OCI-LY7 (cell line): ENCODE measurements at regions not wholly inside any gene's neighbourhood (a gene's known extent, or its start where the extent isn't known, plus 50 kb on each side); places are given as distances from the start of the nearest gene placed in this dataset.

Experiments used
- BruUV-seq: library from RNA; stranded (reverse); fragments of 400-500 nt; replicated peaks from 2 replicates; lab custom pipeline; 2021; lab: Mats Ljungman, UMichigan
- CTCF ChIA-PET: fragments of 300-600 bp; sonication (Branson Sonifier 250); formaldehyde crosslinking; loops from one replicate; lab custom pipeline; 2022; ENCODE audit warnings: antibody characterized with exemption; ENCODE audit not compliant: unreplicated experiment; lab: Charles Lee
- POLR2A ChIA-PET: fragments of 300-600 bp; sonication (Branson Sonifier 250); formaldehyde crosslinking; loops from one replicate; lab custom pipeline; 2022; ENCODE audit warnings: antibody characterized with exemption; lab: Charles Lee
- DNase-seq: peaks from one replicate; pipeline ENCODE4 v3.0.0-alpha.2; 2015; ENCODE audit warnings: low spot score
- H2AFZ ChIP-seq: fragments of 200-600 bp; sonication (generic), shearing (Covaris generic); 2 replicates; pipeline ENCODE4 v1.6.1; 2014; ENCODE audit warnings: mild to moderate bottlenecking, antibody characterized with exemption, low read length, moderate library complexity
- H3K27ac ChIP-seq: fragments of 200-600 bp; sonication (generic); 2 replicates; pipeline ENCODE4 v1.5.1; 2014; ENCODE audit warnings: mixed run types, low read depth, mild to moderate bottlenecking, moderate library complexity, low read length, inconsistent platforms; ENCODE audit not compliant: poor library complexity, severe bottlenecking
- H3K36me3 ChIP-seq: fragments of 200-600 bp; sonication (generic); 2 replicates; pipeline ENCODE4 v1.6.1; 2014; ENCODE audit warnings: mild to moderate bottlenecking, antibody characterized with exemption, low read length, moderate library complexity, mixed read lengths; ENCODE audit not compliant: insufficient read depth
- H3K4me1 ChIP-seq: fragments of 200-600 bp; sonication (generic); 2 replicates; pipeline ENCODE4 v1.5.1; 2014; ENCODE audit warnings: mild to moderate bottlenecking, low read length; ENCODE audit not compliant: insufficient read depth, poor library complexity, severe bottlenecking
- H3K4me2 ChIP-seq: fragments of 200-600 bp; sonication (generic); 2 replicates; pipeline ENCODE4 v1.6.1; 2014; ENCODE audit warnings: mild to moderate bottlenecking, low read length
- H3K4me3 ChIP-seq: fragments of 200-600 bp; sonication (generic); 2 replicates; pipeline ENCODE4 v1.5.1; 2014; ENCODE audit warnings: mild to moderate bottlenecking, low read depth, low read length; ENCODE audit not compliant: poor library complexity, severe bottlenecking
- H3K79me2 ChIP-seq: fragments of 200-600 bp; sonication (generic); 2 replicates; pipeline ENCODE4 v1.6.1; 2016; ENCODE audit warnings: low read depth, mild to moderate bottlenecking, low read length, moderate library complexity, mixed read lengths; ENCODE audit not compliant: insufficient read depth
- H3K9me2 ChIP-seq: fragments of 200-600 bp; sonication (generic); 2 replicates; pipeline ENCODE4 v1.6.1; 2016; ENCODE audit warnings: mild to moderate bottlenecking, low read length, mixed read lengths; ENCODE audit not compliant: insufficient read depth
- H3K9me3 ChIP-seq: fragments of 200-600 bp; sonication (generic); 2 replicates; pipeline ENCODE4 v1.6.1; 2014; ENCODE audit warnings: mild to moderate bottlenecking, mixed run types, low read length, mixed read lengths
- H4K20me1 ChIP-seq: fragments of 200-600 bp; sonication (generic); 2 replicates; pipeline ENCODE4 v1.6.1; 2014; ENCODE audit warnings: mild to moderate bottlenecking, antibody characterized with exemption, low read length, moderate library complexity, mixed read lengths; ENCODE audit not compliant: insufficient read depth
- EZH2phosphoT487 ChIP-seq: fragments of 200-600 bp; sonication (generic); IDR thresholded peaks from 2 replicates; pipeline ENCODE4 v1.6.1; 2018; ENCODE audit warnings: low read depth, borderline replicate concordance, mild to moderate bottlenecking, mixed run types, antibody characterized with exemption, low read length, moderate library complexity, mixed read lengths
- intact Hi-C: fragments of 100-400 bp; cut with micrococcal nuclease; formaldehyde crosslinking; loops from one replicate; pipeline ENCODE4 v1.10.0; 2022; ENCODE audit not compliant: unreplicated experiment
- TF ChIP-seq, protein P1 (sequence below): fragments of 200-600 bp; sonication (generic); conservative IDR thresholded peaks from 2 replicates; pipeline ENCODE4 v1.5.1; 2014; ENCODE audit warnings: mild to moderate bottlenecking, antibody characterized with exemption, low read length, moderate library complexity, mixed read lengths

DNA sequence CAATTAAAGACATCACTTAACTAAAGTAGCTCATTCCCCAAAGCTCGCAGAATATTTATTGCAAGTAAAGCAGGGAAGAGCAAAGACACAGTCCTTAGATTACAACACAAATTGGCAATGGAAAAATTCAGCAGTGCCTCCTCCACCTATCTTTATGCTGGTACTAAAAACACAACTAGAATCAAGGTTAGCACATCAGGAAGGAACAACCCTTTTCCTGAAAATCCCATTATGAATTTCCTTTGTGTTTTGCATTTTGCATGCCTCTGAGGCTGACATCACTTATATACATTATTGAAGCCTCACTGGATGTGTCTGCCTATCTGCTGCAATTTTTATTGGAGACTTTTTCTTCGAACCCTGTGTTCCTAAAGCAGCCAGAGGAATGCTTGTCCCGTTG, 193.8 kb upstream of the STK17B start:
- DNase-seq = no peak
- H3K4me2 ChIP-seq = no peak overlapping the region
- H3K4me1 ChIP-seq = no peaks in the 10 kb centered on the region
- no peaks in the 10 kb centered on the region for H4K20me1 ChIP-seq
- H3K9me3 ChIP-seq = no peaks in the 10 kb centered on the region
- no peak overlapping the region for H2AFZ ChIP-seq
- H3K4me3 ChIP-seq = no peak overlapping the region
- ChIA-PET CTCF (no interaction called here), POLR2A (interaction anchor here (1.6 kb wide), 1 partner anchor 14 kb away, joined by 3 read pairs; no protein-coding TSS in a partner anchor)
- no TSS peak for BruUV-seq
- intact Hi-C loops = no loop called here
- H3K27ac ChIP-seq = no peak overlapping the region
- no peaks in the 10 kb centered on the region for H3K36me3 ChIP-seq
- no peaks in the 10 kb centered on the region for H3K9me2 ChIP-seq
- no peaks in the 10 kb centered on the region for H3K79me2 ChIP-seq
- no peak for TF ChIP-seq EZH2phosphoT487
- TF ChIP-seq, protein P1, sequence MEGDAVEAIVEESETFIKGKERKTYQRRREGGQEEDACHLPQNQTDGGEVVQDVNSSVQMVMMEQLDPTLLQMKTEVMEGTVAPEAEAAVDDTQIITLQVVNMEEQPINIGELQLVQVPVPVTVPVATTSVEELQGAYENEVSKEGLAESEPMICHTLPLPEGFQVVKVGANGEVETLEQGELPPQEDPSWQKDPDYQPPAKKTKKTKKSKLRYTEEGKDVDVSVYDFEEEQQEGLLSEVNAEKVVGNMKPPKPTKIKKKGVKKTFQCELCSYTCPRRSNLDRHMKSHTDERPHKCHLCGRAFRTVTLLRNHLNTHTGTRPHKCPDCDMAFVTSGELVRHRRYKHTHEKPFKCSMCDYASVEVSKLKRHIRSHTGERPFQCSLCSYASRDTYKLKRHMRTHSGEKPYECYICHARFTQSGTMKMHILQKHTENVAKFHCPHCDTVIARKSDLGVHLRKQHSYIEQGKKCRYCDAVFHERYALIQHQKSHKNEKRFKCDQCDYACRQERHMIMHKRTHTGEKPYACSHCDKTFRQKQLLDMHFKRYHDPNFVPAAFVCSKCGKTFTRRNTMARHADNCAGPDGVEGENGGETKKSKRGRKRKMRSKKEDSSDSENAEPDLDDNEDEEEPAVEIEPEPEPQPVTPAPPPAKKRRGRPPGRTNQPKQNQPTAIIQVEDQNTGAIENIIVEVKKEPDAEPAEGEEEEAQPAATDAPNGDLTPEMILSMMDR = no peak

- H3K4me3 ChIP-seq = no peak overlapping the region
- BruUV-seq = no TSS peak
- no peaks in the 10 kb centered on the region for H4K20me1 ChIP-seq
- no peaks in the 10 kb centered on the region for H3K9me2 ChIP-seq
- ChIA-PET CTCF (no interaction called here), POLR2A (interaction anchor here (1.2 to 1.6 kb wide), 3 partner anchors 10 to 279 kb away, joined by 3 to 5 read pairs (median 4); no protein-coding TSS in a partner anchor)
- H2AFZ ChIP-seq = no peak overlapping the region
- H3K4me1 ChIP-seq = no peaks in the 10 kb centered on the region
- no peak overlapping the region for H3K4me2 ChIP-seq
- no peaks in the 10 kb centered on the region for H3K36me3 ChIP-seq
- no peaks in the 10 kb centered on the region for H3K79me2 ChIP-seq
- TF ChIP-seq, protein P1 = no peak
- no peaks in the 10 kb centered on the region for H3K9me3 ChIP-seq
- H3K27ac ChIP-seq = no peak overlapping the region
- intact Hi-C loops = no loop called here
- DNase-seq = no peak
These were observed 194.5 kb upstream of the STK17B start for GRCh38 chr2:196365923-196366322.

- H3K4me3 ChIP-seq = no peak overlapping the region
- no peaks in the 10 kb centered on the region for H3K36me3 ChIP-seq
- no peak overlapping the region for H2AFZ ChIP-seq
- ChIA-PET CTCF (no interaction called here), POLR2A (no interaction called here)
- intact Hi-C loops = no loop called here
- no peak overlapping the region for H3K4me2 ChIP-seq
- H3K9me2 ChIP-seq = no peaks in the 10 kb centered on the region
- H3K4me1 ChIP-seq = no peaks in the 10 kb centered on the region
- TF ChIP-seq, protein P1 = no peak
- no peak for TF ChIP-seq EZH2phosphoT487
- H4K20me1 ChIP-seq = no peaks in the 10 kb centered on the region
- H3K9me3 ChIP-seq = no peaks in the 10 kb centered on the region
- no peak overlapping the region for H3K27ac ChIP-seq
- DNase-seq = no peak
- no peaks in the 10 kb centered on the region for H3K79me2 ChIP-seq
- no TSS peak for BruUV-seq
These were observed 196.3 kb upstream of the STK17B start for GRCh38 chr2:196367633-196368032.
